HG03139 (cell line): ENCODE measurements at regions not wholly inside any gene's neighbourhood (a gene's known extent, or its start where the extent isn't known, plus 50 kb on each side); places are given as distances from the start of the nearest gene placed in this dataset.
"Not testable (repeated sequence)": the region's sequence is repeated elsewhere in the genome, so short reads cannot be mapped to it uniquely, and the experiment has no call there.

ENCODE experiments used
- ATAC-seq: cut with Tn5 transposase; IDR thresholded peaks from one replicate; pipeline ENCODE4 v1.9.1; 2021; ENCODE audit not compliant: unreplicated experiment

GRCh38 chr7:42726066-42726785 lies 185.6 kb downstream of the C7orf25 start:
- no peak for ATAC-seq

DNA sequence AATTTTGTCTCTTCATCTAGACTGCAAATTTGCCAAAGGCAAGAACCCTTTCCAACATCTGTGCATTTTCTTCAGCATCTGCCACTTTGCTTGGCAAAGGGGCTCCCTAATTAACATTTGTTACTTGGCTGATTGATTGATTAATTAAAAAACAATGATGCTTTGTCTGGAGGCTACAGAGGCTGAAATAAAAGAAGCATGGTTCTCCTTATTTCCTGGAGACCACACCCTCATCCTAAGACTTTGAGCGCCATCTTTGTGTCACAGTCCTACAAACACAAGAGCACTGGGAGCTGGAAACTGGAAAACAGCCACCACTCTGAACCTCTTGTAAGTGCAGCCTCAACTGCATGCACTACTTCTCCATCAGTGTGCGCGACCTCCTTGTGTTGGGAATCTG lies 189.2 kb downstream of the C7orf25 start:
- no peak for ATAC-seq

GRCh38 chr7:42722198-42722597 lies 189.7 kb downstream of the C7orf25 start:
- ATAC-seq = no peak

- ATAC-seq = no peak
Measured at GRCh38 chr7:42720991-42721796, 190.7 kb downstream of the C7orf25 start.

GRCh38 chr7:42720012-42720411 lies 191.9 kb downstream of the C7orf25 start:
- ATAC-seq = no peak

- ATAC-seq = not testable (repeated sequence)
Measured at GRCh38 chr7:42718466-42718865, 193.4 kb downstream of the C7orf25 start.

DNA sequence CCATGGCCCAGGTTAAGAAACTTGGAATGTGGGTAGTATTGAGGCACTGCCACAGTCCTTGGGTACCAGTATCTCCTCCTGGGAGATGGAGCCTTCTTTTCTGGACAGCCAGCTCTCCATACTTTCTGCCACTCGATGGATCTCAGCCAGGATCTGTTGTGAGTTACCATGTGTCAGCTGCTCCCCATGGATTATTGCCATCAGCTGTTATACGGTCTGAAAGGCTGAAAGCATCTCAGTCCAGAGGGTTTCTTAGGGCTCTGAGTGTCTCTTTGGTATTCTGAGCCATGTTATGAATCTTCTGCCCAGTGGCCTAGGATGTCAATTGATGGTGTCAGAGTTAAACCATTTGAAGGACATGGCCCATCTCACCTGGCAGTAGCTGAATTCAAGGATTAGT lies 197.5 kb downstream of the C7orf25 start:
- ATAC-seq = no peak

DNA sequence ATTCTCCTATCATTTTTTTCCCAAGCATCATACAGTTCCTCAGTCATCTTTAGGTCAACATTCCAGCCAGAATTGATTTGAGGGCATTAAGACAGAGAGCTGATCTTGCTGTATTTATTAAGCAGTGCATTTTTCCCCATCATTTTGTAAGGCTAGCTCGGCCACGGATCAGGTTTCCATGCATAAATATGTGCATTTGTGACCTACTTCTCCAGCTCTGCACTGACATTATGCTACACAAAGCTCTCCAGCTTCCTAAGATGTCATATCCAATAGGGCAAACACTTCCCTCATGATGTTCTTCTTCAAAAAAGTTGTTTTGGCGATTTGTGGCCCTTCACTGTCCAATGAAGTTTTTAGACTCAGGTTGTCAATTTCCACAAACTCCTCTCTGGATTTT lies 202.6 kb downstream of the C7orf25 start:
- ATAC-seq = no peak

DNA sequence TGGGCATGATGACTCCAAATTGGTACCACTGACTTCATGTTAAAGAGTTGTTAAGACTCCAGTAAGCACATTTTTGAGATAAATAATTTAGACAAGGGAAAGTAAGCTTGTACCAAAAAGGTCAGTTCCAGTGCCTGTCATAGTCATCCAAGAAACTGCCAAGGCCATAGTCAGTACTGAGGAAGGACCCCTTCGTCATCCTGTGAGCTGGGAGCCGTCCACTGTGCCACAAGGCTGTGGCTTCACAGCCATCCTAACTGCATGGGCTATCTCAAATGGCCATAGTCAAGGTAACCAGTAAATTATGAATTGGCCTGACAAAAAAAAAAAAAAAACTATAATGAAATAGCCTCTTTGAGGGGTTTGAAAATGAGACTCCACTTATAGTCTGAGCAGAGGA lies 207.2 kb downstream of the C7orf25 start:
- ATAC-seq = no peak

GRCh38 chr7:42702647-42703046 lies 209.2 kb downstream of the C7orf25 start:
- ATAC-seq = no peak

DNA sequence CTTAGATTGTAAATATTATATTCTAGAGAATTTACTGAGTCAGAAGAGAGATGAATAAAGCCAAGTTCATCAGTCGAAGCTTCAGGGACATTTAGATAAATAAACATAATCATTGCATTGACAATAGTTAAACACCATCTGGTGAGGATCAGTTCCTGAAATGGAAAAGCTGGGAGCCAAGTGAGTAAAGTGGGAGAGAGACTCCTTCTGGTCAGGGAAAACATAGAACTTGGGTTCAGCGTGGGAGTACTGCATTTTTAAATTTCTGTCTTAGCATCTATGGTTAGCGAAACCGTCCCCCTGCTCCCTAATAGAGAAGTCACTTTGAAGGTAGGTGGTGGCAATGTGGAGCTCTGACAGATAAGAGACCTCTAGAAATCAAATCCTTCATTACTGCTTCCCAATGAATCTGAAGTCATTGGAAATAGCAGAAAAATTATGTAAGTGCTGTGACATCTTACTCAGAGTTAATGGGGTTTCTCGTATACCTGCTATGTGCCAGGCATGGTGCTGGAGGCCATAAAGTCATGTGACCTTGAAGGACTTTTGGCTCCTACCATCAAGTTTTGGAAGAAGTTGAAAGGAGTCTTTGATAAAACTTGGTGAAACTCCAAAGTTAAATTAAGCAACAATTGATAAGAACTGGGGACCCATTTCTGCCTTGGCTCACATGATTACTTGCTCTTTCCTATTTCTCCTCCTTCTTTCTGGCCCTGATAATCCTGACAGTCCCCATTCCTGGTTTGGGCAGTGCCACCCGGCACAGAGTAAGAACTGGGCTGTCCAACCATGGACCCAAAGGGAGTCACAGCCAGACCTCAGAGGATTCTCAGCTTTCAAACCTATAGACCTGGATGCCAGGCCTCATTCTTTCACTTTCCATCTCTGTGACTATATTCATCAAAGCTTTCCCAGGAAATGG lies 211.2 kb downstream of the C7orf25 start:
- ATAC-seq = no peak

GRCh38 chr7:42699380-42700178 lies 212.3 kb downstream of the C7orf25 start:
- no peak for ATAC-seq

DNA sequence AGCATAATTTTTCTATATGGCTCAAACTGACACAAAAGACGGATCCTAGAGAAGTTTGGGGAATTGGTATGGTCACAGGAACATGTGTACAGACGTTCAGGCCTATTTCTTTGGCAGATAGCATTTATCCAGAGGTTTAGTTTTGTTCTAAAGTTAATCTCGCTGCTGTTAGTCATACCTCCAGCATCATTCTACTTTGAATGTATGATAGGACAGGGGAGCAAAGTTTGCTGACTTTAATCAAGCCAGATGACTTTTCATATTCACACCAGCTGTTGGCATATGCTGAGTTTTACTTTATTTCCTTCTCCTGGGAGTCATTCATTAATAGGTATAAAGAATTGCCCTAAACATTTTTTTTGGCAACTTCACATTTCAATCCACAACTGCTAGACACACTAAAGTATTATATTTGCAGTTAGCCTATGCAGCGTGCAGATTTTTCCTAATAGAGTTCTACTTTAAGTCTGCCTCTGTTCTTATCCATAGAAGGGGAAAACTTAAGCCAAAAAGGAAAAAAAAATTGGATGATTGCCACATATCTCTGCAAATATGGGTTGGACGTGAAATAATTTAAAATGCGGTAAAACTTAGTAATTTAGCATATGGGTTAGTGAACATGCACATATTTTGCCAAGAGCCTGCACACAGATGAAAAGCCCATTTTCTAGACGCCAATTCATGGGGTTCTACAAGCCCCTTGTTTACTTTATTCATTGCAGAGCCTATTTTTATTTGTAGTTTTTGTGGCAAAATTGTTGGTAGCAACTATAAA lies 213.1 kb downstream of the C7orf25 start:
- ATAC-seq = no peak

DNA sequence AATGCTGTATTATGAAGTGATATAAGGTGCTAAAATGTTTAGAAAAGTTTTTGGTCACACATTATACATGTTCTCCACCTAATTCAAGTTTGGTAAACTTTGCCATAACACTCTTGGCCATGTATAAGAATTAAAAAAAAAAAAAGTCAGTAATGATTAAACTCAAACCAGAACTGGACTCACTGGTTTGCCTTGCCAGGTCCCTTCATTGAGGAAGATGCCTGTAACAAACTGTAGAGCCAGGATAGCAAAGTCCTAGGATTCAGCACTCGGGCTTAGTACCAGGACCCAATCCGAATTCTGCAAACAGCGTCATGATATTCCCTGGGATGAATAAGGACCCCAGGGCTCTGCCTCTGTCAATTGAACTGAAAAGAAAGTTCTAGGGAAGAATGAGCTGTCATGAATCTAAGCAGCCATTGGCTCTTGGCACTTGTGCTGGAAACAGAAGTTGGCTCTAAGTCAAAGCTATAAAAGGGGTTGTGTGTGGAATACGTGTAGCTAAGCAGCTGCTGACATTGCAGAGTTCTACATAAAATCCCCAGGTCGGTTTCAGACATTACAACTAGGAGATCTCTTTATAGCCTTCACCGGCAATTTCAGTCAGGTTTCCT lies 216.9 kb downstream of the C7orf25 start:
- ATAC-seq = no peak

GRCh38 chr7:42693722-42694121 lies 218.1 kb downstream of the C7orf25 start:
- no peak for ATAC-seq

DNA sequence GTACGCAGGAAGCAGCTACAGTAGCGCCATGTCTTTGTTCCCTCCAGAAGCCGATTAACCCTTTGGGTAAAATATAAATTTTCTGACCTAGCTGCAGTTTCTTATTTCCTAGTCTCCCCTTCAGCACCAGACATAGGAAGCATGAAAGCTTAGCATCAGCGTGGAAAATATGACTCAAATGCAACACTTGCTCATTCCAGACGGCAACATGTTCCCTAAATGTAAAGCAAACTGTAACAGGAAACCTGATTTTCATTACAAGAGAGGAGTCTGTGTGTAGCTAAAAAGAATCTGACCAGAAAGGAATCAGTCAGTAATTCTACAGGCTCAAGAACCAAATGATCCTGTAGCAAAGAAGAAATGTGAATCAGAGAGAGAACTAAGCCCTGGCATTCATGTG lies 219.2 kb downstream of the C7orf25 start:
- ATAC-seq = no peak

DNA sequence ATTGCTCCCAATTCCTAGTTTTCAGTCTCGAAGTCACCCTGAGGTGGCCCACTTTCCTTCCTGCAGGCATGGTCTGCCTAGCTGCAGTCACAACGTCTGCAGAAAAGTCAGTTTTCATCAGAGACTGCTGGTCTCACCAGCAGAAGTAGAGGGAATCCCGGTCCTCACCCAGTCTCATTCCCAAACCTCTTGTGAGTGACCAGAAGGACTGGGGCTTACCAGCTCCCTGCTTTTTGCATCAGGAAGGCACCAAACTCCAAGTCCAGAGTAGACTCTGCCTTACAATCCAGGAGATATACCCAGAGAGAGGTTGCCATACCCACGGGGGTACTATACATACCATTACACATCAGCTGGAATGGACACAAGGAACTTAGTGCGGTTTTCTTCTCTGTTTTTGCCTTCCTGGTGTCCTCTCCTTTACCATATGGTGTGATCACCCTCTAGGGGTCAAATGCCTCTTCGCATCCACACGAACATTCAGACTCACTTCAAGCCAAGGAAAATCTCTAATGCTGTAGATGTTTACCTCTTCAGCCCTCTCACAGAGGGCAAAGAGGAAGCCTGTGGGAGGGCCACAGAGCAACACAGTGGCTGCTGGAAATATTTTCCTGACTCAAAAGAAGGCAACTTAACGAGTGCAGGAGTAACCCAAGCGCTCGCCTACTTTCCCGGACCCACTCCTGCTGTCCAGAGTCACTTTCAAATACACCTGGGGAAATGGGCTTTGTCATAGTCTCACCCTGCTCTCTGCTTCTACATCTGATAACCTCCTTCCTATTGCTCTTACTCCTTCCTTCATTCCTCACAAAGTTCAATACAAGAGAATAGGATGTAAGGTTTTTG lies 220.9 kb downstream of the C7orf25 start:
- no peak for ATAC-seq

DNA sequence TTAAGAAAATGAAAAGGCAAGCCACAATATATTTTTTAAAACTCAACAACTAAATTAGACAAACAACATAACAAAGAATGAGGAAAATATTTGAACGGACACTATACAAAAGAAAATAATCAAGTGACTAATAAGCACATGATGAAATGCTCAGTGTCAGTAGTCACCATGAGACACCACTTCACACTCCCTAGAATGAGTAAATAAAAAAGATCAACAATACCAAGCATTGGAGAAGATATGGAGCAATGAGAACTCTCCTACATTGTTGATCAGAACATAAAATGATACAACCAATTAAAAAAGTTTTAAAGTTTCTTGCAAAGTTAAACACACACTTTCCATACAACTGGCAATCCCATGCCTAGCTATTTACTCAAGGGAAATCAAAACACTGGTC lies 222.2 kb downstream of the C7orf25 start:
- ATAC-seq = no peak

- ATAC-seq = no peak
Measured at GRCh38 chr7:42688056-42688371, 223.9 kb downstream of the C7orf25 start.
